Activated T-helper 1 cell treated with Interleukin-2 at 50 U/mL for 16 hours (primary cell): ENCODE measurements at regions not wholly inside any gene's neighbourhood (a gene's known extent, or its start where the extent isn't known, plus 50 kb on each side); places are given as distances from the start of the nearest gene placed in this dataset.
"Not testable (repeated sequence)": the region's sequence is repeated elsewhere in the genome, so short reads cannot be mapped to it uniquely, and the experiment has no call there.

Experiments used
- DNase-seq: peaks from one replicate; pipeline ENCODE4 v3.0.0-alpha.2; 2020; ENCODE audit warnings: low read depth

- DNase-seq = no peak
Measured at GRCh38 chr13:76349700-76350099, 536.5 kb downstream of the KCTD12 start.

GRCh38 chr13:76339649-76340048 lies 546.6 kb downstream of the KCTD12 start:
- no peak for DNase-seq

- DNase-seq = no peak
Measured at GRCh38 chr13:76338003-76338402, 548.2 kb downstream of the KCTD12 start.

- DNase-seq = no peak
Measured at GRCh38 chr13:76336889-76337844, 549.0 kb downstream of the KCTD12 start.

- no peak for DNase-seq
Measured at GRCh38 chr13:76335463-76335862, 550.7 kb downstream of the KCTD12 start.

- no peak for DNase-seq
Measured at GRCh38 chr13:76331943-76332712, 554.1 kb downstream of the KCTD12 start.

GRCh38 chr13:76330761-76331160 lies 555.4 kb downstream of the KCTD12 start:
- DNase-seq = no peak

GRCh38 chr13:76329866-76330580 lies 556.2 kb downstream of the KCTD12 start:
- DNase-seq = no peak

- DNase-seq = no peak
Measured at GRCh38 chr13:76329004-76329403, 557.2 kb downstream of the KCTD12 start.

- DNase-seq = no peak
Measured at GRCh38 chr13:76326343-76326742, 559.9 kb downstream of the KCTD12 start.

- DNase-seq = no peak
Measured at GRCh38 chr13:76319921-76320320, 566.3 kb downstream of the KCTD12 start.

GRCh38 chr13:76316998-76317527 lies 569.1 kb downstream of the KCTD12 start:
- DNase-seq = no peak

- DNase-seq = no peak
Measured at GRCh38 chr13:76314495-76314894, 571.7 kb downstream of the KCTD12 start.

- DNase-seq = no peak
Measured at GRCh38 chr13:76307142-76307541, 579.1 kb downstream of the KCTD12 start.

- DNase-seq = no peak
Measured at GRCh38 chr13:76300688-76301087, 585.5 kb downstream of the KCTD12 start.

- no peak for DNase-seq
Measured at GRCh38 chr13:76297331-76297730, 588.9 kb downstream of the KCTD12 start.

GRCh38 chr13:76296751-76297150 lies 589.5 kb downstream of the KCTD12 start:
- no peak for DNase-seq

- not testable (repeated sequence) for DNase-seq
Measured at GRCh38 chr13:76295020-76295419, 591.2 kb downstream of the KCTD12 start.

- no peak for DNase-seq
Measured at GRCh38 chr13:76293751-76294150, 592.5 kb downstream of the KCTD12 start.

GRCh38 chr13:76293346-76293745 lies 592.9 kb downstream of the KCTD12 start:
- DNase-seq = no peak

- no peak for DNase-seq
Measured at GRCh38 chr13:76292726-76293125, 593.5 kb downstream of the KCTD12 start.

GRCh38 chr13:76292031-76292430 lies 594.2 kb downstream of the KCTD12 start:
- no peak for DNase-seq
